Smooth muscle cell (in vitro differentiated cells): ENCODE measurements at regions not wholly inside any gene's neighbourhood (a gene's known extent, or its start where the extent isn't known, plus 50 kb on each side); places are given as distances from the start of the nearest gene placed in this dataset.

ENCODE experiments used
- DNase-seq: peaks from one replicate; lab custom pipeline; 2025; ENCODE audit not compliant: unreplicated experiment; lab: John Stamatoyannopoulos, UW
- H2AFZ ChIP-seq: fragments of 200-600 bp; sonication (generic); 2 replicates; pipeline ENCODE4 v1.6.0; 2016; ENCODE audit warnings: antibody characterized with exemption, low read depth, mild to moderate bottlenecking
- H3F3A ChIP-seq: fragments of 200-600 bp; sonication (generic); 2 replicates; pipeline ENCODE4 v1.6.0; 2017; ENCODE audit warnings: antibody characterized with exemption, low read depth
- H3K27ac ChIP-seq: fragments of 200-600 bp; sonication (generic); 2 replicates; pipeline ENCODE4 v1.5.1; 2016; ENCODE audit warnings: low read depth, mild to moderate bottlenecking
- H3K27me3 ChIP-seq: fragments of 200-600 bp; sonication (generic); 2 replicates; pipeline ENCODE4 v1.6.1; 2016; ENCODE audit warnings: low read depth, mild to moderate bottlenecking
- H3K36me3 ChIP-seq: fragments of 200-600 bp; sonication (generic); 2 replicates; pipeline ENCODE4 v1.5.1; 2016; ENCODE audit warnings: low read depth
- H3K4me1 ChIP-seq: fragments of 200-600 bp; sonication (generic); 2 replicates; pipeline ENCODE4 v1.5.1; 2016; ENCODE audit warnings: low read depth
- H3K4me2 ChIP-seq: fragments of 200-600 bp; sonication (generic); 2 replicates; pipeline ENCODE4 v1.6.0; 2016; ENCODE audit warnings: mild to moderate bottlenecking
- H3K4me3 ChIP-seq: fragments of 200-600 bp; sonication (generic); 2 replicates; pipeline ENCODE4 v1.5.1; 2016; ENCODE audit warnings: mild to moderate bottlenecking
- H3K79me2 ChIP-seq: fragments of 200-600 bp; sonication (generic); 2 replicates; pipeline ENCODE4 v1.6.0; 2016; ENCODE audit warnings: low read depth, mild to moderate bottlenecking
- H3K9ac ChIP-seq: fragments of 200-600 bp; sonication (generic); 2 replicates; pipeline ENCODE4 v1.6.0; 2016; ENCODE audit warnings: low read depth
- H3K9me3 ChIP-seq: fragments of 200-600 bp; sonication (generic); replicated peaks from 2 replicates; pipeline ENCODE4 v1.5.1; 2016; ENCODE audit warnings: low read depth
- H4K20me1 ChIP-seq: fragments of 200-600 bp; sonication (generic); 2 replicates; pipeline ENCODE4 v1.6.0; 2016; ENCODE audit warnings: low read depth
- CTCF ChIP-seq: fragments of 200-600 bp; sonication (generic); IDR thresholded peaks from 2 replicates; pipeline ENCODE4 v1.5.1; 2017; ENCODE audit warnings: borderline replicate concordance, mild to moderate bottlenecking, antibody characterized with exemption; ENCODE audit not compliant: insufficient read depth, poor library complexity, severe bottlenecking
- WGBS: methylation state at CpG from one replicate; pipeline ENCODE4 v1.1.7; 2016; ENCODE audit warnings: low lambda C conversion rate; 5-methylcytosine and 5-hydroxymethylcytosine counted together

DNA sequence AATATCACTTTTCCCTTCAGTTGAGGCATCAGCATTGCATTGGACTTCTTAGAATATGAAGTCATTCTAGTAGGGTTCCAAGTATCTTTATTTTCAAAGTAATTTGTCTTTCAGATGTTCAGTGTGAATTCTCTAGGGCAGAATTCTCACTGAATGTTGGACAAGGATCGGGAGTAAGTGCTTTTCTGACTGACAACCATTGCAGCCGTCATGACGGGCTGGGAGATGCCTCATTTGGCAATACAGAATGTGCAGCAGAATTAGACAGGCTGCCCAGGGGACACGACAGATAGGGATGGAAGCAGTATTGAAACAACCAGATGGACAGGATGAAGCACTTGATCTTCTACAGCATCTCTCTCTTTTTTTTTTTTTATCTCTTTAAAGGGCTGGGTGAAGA is 129.0 kb downstream of the ICE1 start:
- Histone ChIP-seq H3K4me2 (no peak overlapping the region), H3K9ac (no peak overlapping the region), H3K36me3 (no peaks in the 10 kb centered on the region), H4K20me1 (no peaks in the 10 kb centered on the region), H3K4me3 (no peak overlapping the region), H3K4me1 (no peaks in the 10 kb centered on the region), H3K79me2 (no peaks in the 10 kb centered on the region), H3F3A (no peaks in the 10 kb centered on the region), H3K27ac (no peak overlapping the region), H2AFZ (no peak overlapping the region), H3K9me3 (no peaks in the 10 kb centered on the region), H3K27me3 (no peaks in the 10 kb centered on the region)
- TF ChIP-seq CTCF: no peak
- 91% methylated on average over 4 of the region's 4 CpGs for WGBS
- DNase-seq: no peak

GRCh38 chr5:5546408-5546807 is 123.9 kb downstream of the ICE1 start:
- H3F3A ChIP-seq: no peaks in the 10 kb centered on the region
- DNase-seq: no peak
- H4K20me1 ChIP-seq: no peaks in the 10 kb centered on the region
- H3K27ac ChIP-seq: no peak overlapping the region
- H3K4me2 ChIP-seq: no peak overlapping the region
- no peaks in the 10 kb centered on the region for H3K4me1 ChIP-seq
- H3K36me3 ChIP-seq: no peaks in the 10 kb centered on the region
- H3K4me3 ChIP-seq: no peak overlapping the region
- H3K9me3 ChIP-seq: no peaks in the 10 kb centered on the region
- no peak overlapping the region for H3K9ac ChIP-seq
- H2AFZ ChIP-seq: no peak overlapping the region
- H3K27me3 ChIP-seq: no peaks in the 10 kb centered on the region
- TF ChIP-seq CTCF: no peak
- H3K79me2 ChIP-seq: no peaks in the 10 kb centered on the region
- WGBS: 91% methylated on average over 3 of the region's 3 CpGs

DNA sequence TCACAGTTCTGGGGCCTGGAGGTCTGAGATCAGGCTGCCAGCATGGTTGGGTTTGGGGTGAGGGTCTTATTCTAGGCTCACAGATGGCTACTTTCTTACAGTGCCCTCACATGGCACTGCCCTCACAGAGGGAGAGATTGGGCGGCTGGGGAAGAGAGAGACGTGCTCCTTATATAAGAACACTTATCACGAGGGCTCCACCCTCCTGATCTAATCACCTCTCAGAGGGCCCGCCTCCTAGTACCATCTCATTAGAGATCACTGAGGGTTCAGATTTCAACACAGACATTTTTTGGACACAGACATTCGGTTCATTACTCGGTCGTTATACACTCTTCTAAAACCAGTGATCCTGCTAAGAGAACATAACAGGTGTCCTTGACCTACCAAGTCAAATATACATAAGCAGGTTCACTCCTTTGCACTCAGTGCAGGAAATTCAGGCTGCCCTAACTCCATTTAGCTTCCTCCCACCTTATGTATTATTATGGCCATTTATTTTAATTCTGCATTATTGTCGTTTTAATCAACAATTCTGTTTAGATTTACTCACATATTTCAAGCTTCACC is 121.7 kb downstream of the ICE1 start:
- Histone ChIP-seq H3F3A (no peaks in the 10 kb centered on the region), H4K20me1 (no peaks in the 10 kb centered on the region)
- 86% methylated on average over 8 of the region's 8 CpGs for WGBS

More for the DNA sequence above, 121.7 kb downstream of the ICE1 start:
- no peaks in the 10 kb centered on the region for H3K9me3 ChIP-seq
- H3K27me3 ChIP-seq: no peaks in the 10 kb centered on the region
- no peak for DNase-seq
- H3K4me2 ChIP-seq: no peak overlapping the region
- no peak overlapping the region for H2AFZ ChIP-seq
- no peak overlapping the region for H3K27ac ChIP-seq
- no peak overlapping the region for H3K4me3 ChIP-seq
- no peaks in the 10 kb centered on the region for H3K79me2 ChIP-seq
- H3K36me3 ChIP-seq: no peaks in the 10 kb centered on the region
- no peak overlapping the region for H3K9ac ChIP-seq
- TF ChIP-seq CTCF: no peak
- H3K4me1 ChIP-seq: no peaks in the 10 kb centered on the region
